Midbrain (tissue), 1 donor: ENCODE measurements at regions not wholly inside any gene's neighbourhood (a gene's known extent, or its start where the extent isn't known, plus 50 kb on each side); places are given as distances from the start of the nearest gene placed in this dataset.
"Not testable (repeated sequence)": the region's sequence is repeated elsewhere in the genome, so short reads cannot be mapped to it uniquely, and the experiment has no call there.

Source experiments
- DNase-seq: peaks from one replicate; lab custom pipeline; 2025; lab: John Stamatoyannopoulos, UW

DNA sequence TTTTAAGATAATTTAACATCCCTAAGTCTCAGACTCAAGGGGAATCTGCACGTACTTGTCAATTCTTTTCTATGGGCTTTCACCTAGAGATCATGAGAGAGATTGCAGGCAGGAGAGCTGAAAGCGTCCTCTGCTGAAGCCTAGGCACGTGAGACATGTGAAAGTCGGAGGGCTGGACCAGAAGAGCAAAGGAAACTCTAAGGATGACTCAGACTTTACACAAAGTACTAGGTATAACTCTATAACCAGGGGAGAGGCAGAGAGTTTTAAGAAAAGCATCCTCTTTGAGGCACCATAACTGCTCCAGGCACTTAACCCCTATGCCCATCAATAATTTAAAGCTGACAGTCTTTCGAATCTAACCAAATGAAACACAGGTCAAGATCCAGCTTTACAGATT, 436.6 kb downstream of the VGLL3 start:
- DNase-seq = no peak

DNA sequence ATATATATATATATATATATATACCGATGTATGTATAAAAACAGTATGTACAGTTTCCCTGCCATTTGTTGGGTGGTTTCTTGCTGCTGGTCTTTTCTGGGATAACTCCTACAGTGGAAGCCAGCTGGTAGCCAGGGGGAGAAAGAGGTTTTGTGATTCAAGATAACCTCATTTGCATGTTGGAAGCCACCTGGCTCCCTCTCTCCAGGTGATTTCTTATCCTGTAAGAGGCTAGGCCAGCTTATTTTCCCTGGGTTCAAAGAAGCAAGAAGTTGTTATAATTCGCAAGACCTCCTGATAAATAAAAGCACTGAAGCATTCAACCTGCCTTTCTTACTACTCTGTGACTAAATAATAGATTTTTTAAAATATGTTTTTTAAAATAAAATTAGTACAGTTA, 443.3 kb downstream of the VGLL3 start:
- no peak for DNase-seq

DNA sequence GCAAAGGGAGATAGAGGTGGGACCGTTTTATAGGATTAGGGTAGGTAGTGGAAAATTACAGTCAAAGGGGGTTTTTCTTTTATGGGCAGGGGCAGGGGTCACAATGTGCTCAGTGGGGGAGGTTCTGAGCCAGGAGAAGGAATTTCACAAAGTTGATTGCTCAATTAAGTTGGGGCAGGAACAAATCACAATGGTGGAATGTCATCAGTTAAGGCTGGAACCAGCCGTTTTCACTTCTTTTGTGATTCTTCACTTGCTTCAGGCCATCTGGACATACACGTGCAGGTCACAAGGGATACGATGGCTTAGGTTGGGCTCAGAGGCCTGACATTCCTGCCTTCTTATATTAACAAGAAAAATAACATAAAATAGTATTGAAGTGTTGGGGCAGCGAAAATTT, 453.8 kb downstream of the VGLL3 start:
- no peak for DNase-seq

- DNase-seq = no peak
Measured at GRCh38 chr3:86519819-86520218, 471.1 kb downstream of the VGLL3 start.

DNA sequence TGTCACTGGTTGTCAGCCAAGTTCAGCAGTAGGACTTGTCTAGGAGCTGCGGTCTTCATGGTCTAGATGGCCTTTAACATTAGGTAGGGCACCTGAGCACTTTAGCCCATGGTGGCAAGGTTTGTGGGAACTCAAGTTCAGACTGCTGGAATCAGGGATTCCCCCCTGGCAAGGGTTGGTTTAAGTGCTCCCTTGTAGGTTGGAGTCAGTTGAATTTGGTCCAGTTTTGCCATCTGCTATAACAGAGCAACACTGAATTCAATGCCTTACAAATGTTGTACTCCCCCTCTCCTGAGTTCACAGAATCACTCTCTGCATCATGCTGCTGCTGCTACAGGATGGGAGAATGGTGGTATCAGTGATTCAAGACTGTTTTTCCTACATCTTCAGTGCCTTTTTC, 509.3 kb downstream of the VGLL3 start:
- no peak for DNase-seq

DNA sequence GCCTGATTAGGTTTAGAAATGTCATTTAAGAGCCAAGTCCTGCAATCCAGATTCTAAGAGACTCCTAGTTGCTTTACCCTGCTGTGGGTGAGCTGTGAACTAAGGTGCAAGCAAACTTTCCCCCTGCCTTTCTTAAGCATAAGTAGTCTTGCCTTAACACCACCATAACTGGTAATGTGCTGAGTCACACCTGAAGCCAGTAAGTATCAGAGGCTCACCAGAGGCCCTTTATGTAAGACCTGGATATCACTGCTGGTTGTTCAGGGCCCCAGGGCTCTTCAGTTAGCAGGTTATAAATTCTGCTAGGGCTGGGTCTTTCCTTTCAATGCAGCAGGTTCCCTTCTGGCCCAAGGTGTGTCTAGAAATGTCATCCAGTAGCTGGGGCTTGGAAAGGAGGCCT, 509.9 kb downstream of the VGLL3 start:
- DNase-seq = no peak

DNA sequence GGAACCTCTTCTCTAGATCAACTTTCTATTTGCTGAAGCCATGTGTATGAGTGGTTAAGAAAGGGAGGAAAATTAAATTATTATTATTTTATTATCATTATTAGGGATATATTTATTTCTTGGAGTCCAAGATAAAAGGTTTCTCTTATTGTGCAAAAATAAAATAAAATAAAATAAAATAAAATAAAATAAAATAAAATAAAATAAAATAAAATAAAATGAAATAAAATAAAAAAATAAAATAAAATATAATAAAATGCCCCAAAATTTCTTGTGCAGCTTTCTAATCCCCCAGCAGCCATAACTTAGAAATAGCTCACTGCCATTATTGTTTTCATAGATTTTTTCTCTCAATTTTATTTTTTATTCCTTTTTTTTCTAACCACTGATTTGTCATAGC, 526.8 kb downstream of the VGLL3 start:
- DNase-seq = no peak

GRCh38 chr3:86451749-86452148, 539.2 kb downstream of the VGLL3 start:
- no peak for DNase-seq

GRCh38 chr3:86438544-86438943, 552.4 kb downstream of the VGLL3 start:
- DNase-seq = no peak

- DNase-seq = no peak
Measured at GRCh38 chr3:86427343-86427742, 563.6 kb downstream of the VGLL3 start.

DNA sequence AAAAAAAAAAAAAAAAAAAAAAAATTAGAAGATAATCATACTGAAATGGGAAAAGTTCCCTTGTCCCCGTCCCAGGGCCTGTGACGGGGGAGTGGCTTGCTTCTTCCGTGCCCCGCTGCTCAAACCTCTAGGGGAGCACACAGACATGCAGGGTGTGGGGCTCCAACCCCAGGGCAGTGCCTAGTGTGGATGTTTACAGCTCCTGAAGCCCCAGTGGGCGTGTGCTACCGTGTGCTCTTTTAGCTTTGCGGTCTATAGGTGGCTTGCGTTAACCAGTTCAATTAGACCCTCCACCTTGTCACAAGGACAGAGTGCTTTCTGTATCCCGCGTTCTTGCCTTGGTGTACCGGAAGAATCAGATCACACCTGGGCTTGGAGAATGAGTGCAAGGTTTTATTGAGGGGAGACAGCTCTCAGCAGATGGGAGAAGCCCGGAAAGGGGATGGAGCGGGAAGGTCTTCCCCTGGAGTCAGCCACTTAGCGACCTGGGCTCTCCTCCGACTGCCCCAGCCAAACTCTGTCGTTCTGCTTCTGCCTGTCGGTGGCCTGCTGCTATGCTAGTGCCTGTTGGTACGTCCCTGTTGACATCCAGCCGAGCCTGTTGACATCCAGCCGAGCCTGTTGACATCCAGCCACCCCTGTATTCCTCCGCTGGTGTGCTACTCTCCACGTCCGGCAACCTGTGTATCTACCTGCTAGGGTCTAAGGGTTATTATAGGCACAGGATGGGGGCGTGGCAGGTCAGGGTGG, 569.8 kb downstream of the VGLL3 start:
- DNase-seq = no peak

- DNase-seq = no peak
Measured at GRCh38 chr3:86418861-86419260, 572.1 kb downstream of the VGLL3 start.

GRCh38 chr3:86416334-86416733, 574.6 kb downstream of the VGLL3 start:
- no peak for DNase-seq

- no peak for DNase-seq
Measured at GRCh38 chr3:86413645-86414044, 577.3 kb downstream of the VGLL3 start.

GRCh38 chr3:86410587-86410986, 580.4 kb downstream of the VGLL3 start:
- DNase-seq = no peak

DNA sequence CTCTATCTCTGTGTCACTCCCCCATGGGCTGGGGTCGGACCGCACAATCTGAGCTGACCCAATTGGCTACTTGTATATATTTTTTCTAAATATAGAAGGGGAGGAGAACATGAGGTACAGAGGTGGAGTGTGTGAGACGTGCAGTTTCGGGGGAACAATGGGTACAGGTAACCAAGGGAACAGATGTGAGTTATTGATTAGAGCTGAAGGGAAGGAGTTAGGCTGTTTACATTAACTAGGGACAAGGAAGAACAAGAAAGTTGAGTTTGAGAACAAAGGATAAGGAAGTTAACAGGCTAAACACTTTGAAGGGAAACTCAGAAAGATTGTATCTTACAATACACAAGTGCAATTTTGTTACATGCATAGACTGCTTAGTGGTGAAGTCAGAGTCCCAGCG, 601.2 kb downstream of the VGLL3 start:
- DNase-seq = not testable (repeated sequence)

- DNase-seq = no peak
Measured at GRCh38 chr3:86388820-86389219, 602.1 kb downstream of the VGLL3 start.

DNA sequence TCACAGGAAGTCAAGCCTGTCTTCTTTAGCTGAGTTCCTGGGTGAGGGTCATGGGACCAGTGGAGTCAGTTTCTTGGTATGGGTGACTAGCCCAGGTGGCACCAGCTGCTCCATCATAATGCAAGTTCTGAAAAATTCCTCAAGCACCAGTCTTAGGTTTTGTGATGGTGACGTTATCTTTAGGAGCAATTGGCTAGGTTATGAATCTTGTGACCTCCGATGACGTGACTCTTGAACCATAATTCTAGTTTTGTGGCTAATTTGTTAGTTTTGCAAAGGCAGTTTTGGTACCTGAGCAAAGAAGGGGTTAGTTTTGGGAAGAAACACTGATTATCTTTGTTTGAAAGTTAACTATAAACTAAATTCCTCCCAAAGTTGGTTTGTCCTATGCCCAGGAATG, 608.4 kb downstream of the VGLL3 start:
- DNase-seq = no peak

- no peak for DNase-seq
Measured at GRCh38 chr3:86381247-86381646, 609.7 kb downstream of the VGLL3 start.

GRCh38 chr3:86379280-86379679, 611.7 kb downstream of the VGLL3 start:
- no peak for DNase-seq

DNA sequence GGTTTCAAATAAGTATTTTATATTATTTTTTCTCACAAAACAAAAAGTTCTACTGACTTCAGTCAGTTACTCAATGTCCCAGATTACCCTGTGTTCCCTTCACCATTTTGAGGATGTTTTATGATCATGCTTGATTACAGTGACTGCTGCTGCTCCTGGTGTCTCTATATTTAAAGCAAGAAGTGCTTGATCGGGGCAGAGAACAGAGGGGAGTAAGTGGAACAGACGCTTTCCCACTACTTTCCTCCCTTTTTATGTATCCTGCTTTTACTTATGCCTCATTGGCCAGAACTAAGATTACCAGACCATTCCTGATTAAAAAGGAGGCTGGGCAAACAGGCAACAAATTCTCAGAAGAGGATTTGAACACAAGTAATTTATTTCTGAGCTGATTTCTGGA, 612.1 kb downstream of the VGLL3 start:
- DNase-seq = no peak

DNA sequence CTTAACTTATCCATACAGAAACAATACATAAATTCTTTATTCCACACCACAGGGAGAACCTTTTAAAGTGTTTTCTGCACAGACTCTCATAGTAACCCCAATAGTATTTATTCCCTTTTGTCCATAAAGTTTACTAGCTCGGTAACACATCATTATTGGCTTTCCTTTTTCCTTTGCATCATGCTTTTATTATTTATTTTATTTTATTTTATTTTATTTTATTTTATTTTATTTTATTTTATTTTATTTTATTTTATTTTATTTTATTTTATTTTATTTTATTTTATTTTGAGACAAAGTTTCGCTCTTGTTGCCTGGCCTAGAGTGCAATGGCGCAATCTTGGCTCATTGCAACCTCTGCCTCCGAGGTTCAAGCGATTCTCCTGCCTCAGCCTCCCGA, 655.4 kb downstream of the VGLL3 start:
- DNase-seq = not testable (repeated sequence)

- no peak for DNase-seq
Measured at GRCh38 chr3:86333636-86334035, 657.3 kb downstream of the VGLL3 start.

DNA sequence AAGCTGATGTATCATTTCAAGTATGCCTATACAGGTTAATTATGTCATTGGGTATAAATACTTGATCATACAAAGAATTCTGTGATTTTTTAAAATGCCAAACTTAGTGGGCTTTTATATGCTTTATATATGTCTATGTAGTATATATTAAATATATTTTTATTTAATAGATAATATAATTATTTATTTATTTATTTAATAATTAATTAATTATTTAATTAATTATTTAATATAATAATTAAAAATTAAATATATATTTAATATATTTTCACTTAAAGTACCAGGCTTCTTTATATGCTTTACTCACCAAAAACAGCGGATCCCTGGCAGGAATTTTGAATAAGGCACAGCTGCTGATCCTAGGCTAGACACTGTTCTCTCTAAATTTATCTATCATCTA, 687.0 kb downstream of the VGLL3 start:
- DNase-seq = no peak
